Ovary (tissue), 3 donors: ENCODE measurements at regions not wholly inside any gene's neighbourhood (a gene's known extent, or its start where the extent isn't known, plus 50 kb on each side); places are given as distances from the start of the nearest gene placed in this dataset.

Experiments used
- POLR2A ChIP-seq: fragments of 450-650 bp; IDR thresholded peaks from one replicate; pipeline ENCODE4 v1.6.1; 2017; ENCODE audit warnings: antibody characterized with exemption, mild to moderate bottlenecking, moderate library complexity
- TF ChIP-seq, protein P1 (sequence below), 3 donors: fragments of 450-650 bp in 2 of 3; fragments of 200-600 bp in 1 of 3; IDR thresholded peaks; one replicate each; pipeline versions ENCODE4 v1.5.1 to v1.8.0; 2016 to 2022; ENCODE audit warnings: antibody characterized with exemption in 3 of 3, mild to moderate bottlenecking in 1 of 3
- donor health status: DM: no; HTN: no; CAD: no.

DNA sequence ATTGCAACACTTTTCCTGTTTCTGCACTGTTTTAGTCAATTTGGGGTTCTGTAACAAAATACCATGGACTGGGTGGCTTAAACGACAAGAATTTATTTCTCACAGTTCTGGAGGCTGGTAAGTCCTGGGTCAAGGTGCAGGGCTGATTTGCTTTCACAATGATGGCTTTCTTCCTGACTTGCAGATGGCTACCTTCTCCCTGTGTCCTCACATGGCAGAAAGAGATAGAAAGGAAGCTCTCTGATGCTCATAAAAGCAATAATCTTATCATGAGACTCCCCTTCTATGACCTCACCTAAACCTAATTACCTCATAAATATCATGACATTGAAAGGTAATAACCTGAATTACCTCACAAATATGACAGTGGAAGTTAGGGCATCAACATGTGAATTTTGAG lies 511.5 kb upstream of the CITED2 start:
- no peak for TF ChIP-seq POLR2A
- TF ChIP-seq, protein P1, sequence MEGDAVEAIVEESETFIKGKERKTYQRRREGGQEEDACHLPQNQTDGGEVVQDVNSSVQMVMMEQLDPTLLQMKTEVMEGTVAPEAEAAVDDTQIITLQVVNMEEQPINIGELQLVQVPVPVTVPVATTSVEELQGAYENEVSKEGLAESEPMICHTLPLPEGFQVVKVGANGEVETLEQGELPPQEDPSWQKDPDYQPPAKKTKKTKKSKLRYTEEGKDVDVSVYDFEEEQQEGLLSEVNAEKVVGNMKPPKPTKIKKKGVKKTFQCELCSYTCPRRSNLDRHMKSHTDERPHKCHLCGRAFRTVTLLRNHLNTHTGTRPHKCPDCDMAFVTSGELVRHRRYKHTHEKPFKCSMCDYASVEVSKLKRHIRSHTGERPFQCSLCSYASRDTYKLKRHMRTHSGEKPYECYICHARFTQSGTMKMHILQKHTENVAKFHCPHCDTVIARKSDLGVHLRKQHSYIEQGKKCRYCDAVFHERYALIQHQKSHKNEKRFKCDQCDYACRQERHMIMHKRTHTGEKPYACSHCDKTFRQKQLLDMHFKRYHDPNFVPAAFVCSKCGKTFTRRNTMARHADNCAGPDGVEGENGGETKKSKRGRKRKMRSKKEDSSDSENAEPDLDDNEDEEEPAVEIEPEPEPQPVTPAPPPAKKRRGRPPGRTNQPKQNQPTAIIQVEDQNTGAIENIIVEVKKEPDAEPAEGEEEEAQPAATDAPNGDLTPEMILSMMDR (IDR thresholded peaks at IDR 0.05): no peak
